Thymus (tissue), 11 donors: ENCODE measurements at regions not wholly inside any gene's neighbourhood (a gene's known extent, or its start where the extent isn't known, plus 50 kb on each side); places are given as distances from the start of the nearest gene placed in this dataset.
"Not testable (repeated sequence)": the region's sequence is repeated elsewhere in the genome, so short reads cannot be mapped to it uniquely, and the experiment has no call there.

Source experiments
- DNase-seq, 9 donors: peaks; one replicate each; pipeline ENCODE4 v3.0.0-alpha.2; 2013; ENCODE audit warnings: low spot score in 9 of 9, low read depth in 6 of 9, missing footprints in 1 of 9
- H3K27ac ChIP-seq, 2 donors: one replicate each; pipeline ENCODE4 v1.5.1; 2013; ENCODE audit warnings: control low read depth in 1 of 2, low read depth in 1 of 2, low read length in 1 of 2, mild to moderate bottlenecking in 1 of 2, moderate library complexity in 1 of 2
- H3K27me3 ChIP-seq, 2 donors: one replicate each; pipeline ENCODE4 v1.5.1; 2013; ENCODE audit warnings: low read length in 1 of 2; ENCODE audit not compliant: control insufficient read depth in 2 of 2, insufficient read depth in 1 of 2
- H3K36me3 ChIP-seq, 2 donors: one replicate each; pipeline ENCODE4 v1.5.1; 2013; ENCODE audit warnings: low read length in 1 of 2, mild to moderate bottlenecking in 1 of 2, moderate library complexity in 1 of 2; ENCODE audit not compliant: control insufficient read depth in 2 of 2, insufficient read depth in 2 of 2
- H3K4me1 ChIP-seq, 2 donors: one replicate each; pipeline ENCODE4 v1.5.1; 2013; ENCODE audit warnings: low read length in 2 of 2; ENCODE audit not compliant: control insufficient read depth in 2 of 2, insufficient read depth in 2 of 2
- H3K4me3 ChIP-seq, 2 donors: one replicate each; pipeline ENCODE4 v1.5.1; 2013; ENCODE audit warnings: low read length in 2 of 2, control low read depth in 1 of 2, mild to moderate bottlenecking in 1 of 2
- H3K9me3 ChIP-seq, 2 donors: one replicate each; pipeline ENCODE4 v1.5.1; 2013; ENCODE audit warnings: low read length in 1 of 2, mild to moderate bottlenecking in 1 of 2; ENCODE audit not compliant: control insufficient read depth in 2 of 2, insufficient read depth in 1 of 2
- WGBS: extraction: QIAGEN DNeasy Blood & Tissue Kit; methylation state at CpG from one replicate; pipeline ENCODE4 v1.1.7; 2013; 5-methylcytosine and 5-hydroxymethylcytosine counted together
- donor health status: healthy.

DNA sequence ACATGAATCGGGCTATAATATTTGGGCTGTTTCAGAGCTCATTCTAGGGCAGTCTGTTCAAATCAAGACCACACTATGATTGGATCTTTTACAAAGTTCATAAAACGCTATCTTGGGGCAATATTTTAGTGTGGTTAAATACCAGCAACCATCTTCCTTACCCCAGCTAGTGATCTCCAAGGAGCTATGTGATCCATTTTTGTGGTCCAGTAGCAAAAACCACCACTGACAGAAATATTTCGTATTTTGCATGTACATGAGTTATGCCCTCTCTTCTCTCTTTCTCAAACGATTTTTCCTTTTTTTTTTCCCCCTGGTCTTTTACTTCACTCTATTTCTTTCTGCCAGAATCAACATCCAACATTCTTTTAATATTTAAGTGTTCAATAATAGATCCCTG, 280.6 kb upstream of the KITLG start:
- H3K27me3 ChIP-seq = no peaks in the 10 kb centered on the region
- no peak overlapping the region for H3K27ac ChIP-seq
- H3K9me3 ChIP-seq = no peaks in the 10 kb centered on the region
- H3K4me3 ChIP-seq = no peak overlapping the region
- no peaks in the 10 kb centered on the region for H3K4me1 ChIP-seq
- no peaks in the 10 kb centered on the region for H3K36me3 ChIP-seq
- DNase-seq = no peak
- WGBS = 87% methylated on average over 4 of the region's 4 CpGs

DNA sequence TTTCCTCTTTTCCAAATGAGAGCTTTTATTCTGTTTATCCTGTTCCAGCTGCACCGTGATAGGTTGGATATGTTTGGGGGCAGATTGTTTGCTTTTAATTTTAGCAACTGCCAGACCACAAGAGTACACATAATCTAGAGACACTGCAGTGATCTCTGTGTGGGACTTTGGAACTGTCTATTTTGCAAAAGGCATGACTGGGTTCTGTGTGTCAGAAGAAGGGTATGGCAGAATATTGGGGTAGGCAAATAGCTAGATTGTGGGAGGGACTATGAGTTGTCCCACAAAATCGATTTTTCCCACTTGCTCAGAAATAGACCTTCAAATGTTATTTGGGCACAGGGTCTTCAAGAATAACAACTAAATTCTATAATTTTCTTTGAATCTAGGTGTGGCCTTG, 275.9 kb upstream of the KITLG start:
- Histone ChIP-seq H3K4me3 (no peak overlapping the region), H3K36me3 (no peaks in the 10 kb centered on the region), H3K9me3 (no peaks in the 10 kb centered on the region), H3K27me3 (no peaks in the 10 kb centered on the region), H3K27ac (no peak overlapping the region), H3K4me1 (no peaks in the 10 kb centered on the region)
- WGBS = 95% methylated on average over 2 of the region's 2 CpGs
- no peak for DNase-seq

DNA sequence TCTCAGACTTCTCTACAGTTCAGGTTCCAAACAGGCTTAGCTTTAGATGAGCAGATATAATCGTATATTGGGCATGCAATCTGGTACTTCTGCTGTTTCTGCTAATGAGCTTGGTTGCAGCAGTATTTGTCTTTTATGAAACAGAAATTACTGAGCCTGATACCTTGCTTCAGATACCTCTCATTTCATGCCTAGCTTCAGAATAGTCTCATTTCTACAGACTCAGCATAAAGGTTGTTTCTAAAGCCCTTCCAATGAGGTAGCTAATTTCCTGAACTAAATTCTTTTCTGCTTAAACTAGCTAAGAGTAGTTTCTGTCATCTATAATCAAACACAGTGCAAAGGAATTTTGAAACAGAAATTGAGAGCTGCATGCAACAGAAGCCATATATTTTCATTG, 275.0 kb upstream of the KITLG start:
- 90% methylated on average over 1 of the region's 1 CpG for WGBS
- Histone ChIP-seq H3K4me1 (no peaks in the 10 kb centered on the region), H3K36me3 (no peaks in the 10 kb centered on the region), H3K9me3 (no peaks in the 10 kb centered on the region), H3K27me3 (no peaks in the 10 kb centered on the region), H3K4me3 (no peak overlapping the region), H3K27ac (no peak overlapping the region)
- DNase-seq = no peak

DNA sequence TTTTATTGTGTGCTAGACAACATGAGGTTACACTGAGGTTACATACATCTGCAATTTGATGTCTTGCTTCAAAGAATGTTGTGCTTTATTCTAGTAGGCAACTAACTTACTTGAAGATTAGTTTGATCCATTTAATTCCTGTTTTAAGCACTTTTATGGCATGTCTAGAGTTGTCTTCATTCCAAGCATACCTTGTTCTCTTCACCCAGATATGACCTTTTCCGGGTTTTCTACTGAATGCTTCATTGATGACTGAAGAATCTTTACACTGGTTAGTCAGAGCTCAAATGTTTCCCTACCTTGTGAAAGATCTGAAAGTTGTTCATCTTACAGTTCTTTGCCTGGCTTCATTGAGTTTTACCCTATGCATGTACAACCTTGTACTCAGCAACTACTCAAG, 274.0 kb upstream of the KITLG start:
- Histone ChIP-seq H3K9me3 (no peaks in the 10 kb centered on the region), H3K36me3 (no peaks in the 10 kb centered on the region), H3K27me3 (no peaks in the 10 kb centered on the region), H3K4me1 (no peaks in the 10 kb centered on the region), H3K4me3 (no peak overlapping the region), H3K27ac (no peak overlapping the region)
- no peak for DNase-seq
- WGBS = 95% methylated on average over 1 of the region's 1 CpG

DNA sequence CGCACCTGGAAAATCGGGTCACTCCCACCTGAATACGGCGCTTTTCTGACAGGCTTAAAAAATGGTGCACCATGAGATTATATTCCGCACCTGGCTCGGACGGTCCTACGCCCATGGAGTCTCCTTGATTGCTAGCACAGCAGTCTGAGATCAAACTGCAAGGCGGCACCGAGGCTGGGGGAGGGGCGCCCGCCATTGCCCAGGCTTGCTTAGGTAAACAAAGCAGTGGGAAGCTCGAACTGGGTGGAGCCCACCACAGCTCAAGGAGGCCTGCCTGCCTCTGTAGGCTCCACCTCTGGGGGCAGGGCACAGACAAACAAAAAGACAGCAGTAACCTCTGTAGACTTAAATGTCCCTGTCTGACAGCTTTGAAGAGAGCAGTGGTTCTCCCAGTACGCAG, 267.0 kb upstream of the KITLG start:
- H3K27ac ChIP-seq, H3K36me3 ChIP-seq, H3K4me3 ChIP-seq, DNase-seq, H3K27me3 ChIP-seq, H3K4me1 ChIP-seq, H3K9me3 ChIP-seq: not testable (repeated sequence)
- 95% methylated on average over 13 of the region's 14 CpGs for WGBS

DNA sequence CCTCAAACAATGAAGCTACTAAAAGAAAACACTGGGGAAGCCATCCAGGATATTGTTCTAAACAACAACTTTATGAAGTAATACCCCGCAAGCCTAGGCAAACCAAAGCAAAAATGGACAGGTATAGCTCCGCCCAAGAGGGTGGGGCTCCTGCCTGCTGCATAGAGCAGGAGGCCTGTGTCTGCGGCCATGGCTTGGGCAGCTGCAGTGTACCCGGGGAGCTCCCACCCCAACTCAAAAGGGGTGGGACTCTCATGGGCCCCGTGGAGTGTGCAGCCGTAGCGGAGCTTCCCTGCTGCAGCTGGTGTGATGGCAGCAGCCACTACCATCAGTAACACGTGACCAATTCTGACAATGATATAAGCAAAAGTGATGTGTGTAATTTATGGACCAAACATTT, 264.2 kb upstream of the KITLG start:
- DNase-seq = no peak
- Histone ChIP-seq H3K4me3 (no peak overlapping the region), H3K27me3 (no peaks in the 10 kb centered on the region), H3K36me3 (no peaks in the 10 kb centered on the region), H3K9me3 (peaks cover 0 to 4% of the 10 kb centered on the region in 2 donors), H3K4me1 (no peaks in the 10 kb centered on the region), H3K27ac (no peak overlapping the region)
- 95% methylated on average over 8 of the region's 8 CpGs for WGBS

DNA sequence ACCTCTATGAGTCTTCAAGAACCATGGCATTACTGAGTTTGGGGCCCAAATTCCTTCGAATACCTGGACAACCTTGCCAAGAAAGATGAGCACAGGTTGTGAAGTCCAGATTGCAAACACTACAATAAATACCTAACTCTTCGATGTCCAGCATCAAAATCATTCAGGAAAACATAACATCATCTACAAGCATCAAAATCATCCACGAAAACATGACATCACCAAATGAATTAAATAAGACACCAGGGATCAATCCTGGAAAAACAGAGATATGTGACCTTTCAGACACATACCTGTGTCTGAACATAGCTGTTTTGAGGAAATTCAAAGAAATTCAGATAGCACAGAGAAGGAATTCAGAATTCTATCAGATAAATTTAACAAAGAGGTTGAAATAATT, 262.0 kb upstream of the KITLG start:
- H3K4me3 ChIP-seq = no peak overlapping the region
- H3K27me3 ChIP-seq = no peaks in the 10 kb centered on the region
- H3K9me3 ChIP-seq = peaks cover 0 to 4% of the 10 kb centered on the region in 2 donors
- no peak overlapping the region for H3K27ac ChIP-seq
- DNase-seq = no peak
- 93% methylated on average over 3 of the region's 3 CpGs for WGBS
- no peaks in the 10 kb centered on the region for H3K4me1 ChIP-seq
- no peaks in the 10 kb centered on the region for H3K36me3 ChIP-seq

DNA sequence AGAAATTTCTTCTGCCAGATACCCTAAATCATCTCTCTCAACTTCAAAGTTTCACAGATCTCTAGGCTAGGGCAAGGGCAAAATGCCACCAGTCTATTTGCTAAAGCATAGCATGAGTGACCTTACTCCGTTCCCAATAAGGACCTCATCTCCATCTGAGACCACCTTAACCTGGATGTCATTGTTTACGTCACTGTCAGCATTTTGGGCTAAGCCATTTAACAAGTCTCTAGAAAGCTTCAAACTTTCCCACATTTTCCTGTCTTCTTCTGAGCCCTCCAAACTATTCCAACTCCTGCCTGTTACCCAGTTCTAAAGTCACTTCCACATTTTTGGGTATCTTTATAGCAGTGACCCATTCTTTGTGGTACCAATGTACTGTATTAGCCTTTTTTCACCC, 259.2 kb upstream of the KITLG start:
- Histone ChIP-seq H3K27ac (no peak overlapping the region), H3K4me3 (no peak overlapping the region), H3K36me3 (no peaks in the 10 kb centered on the region), H3K9me3 (no peaks in the 10 kb centered on the region), H3K4me1 (no peaks in the 10 kb centered on the region), H3K27me3 (no peaks in the 10 kb centered on the region)
- DNase-seq = no peak
- 98% methylated on average over 2 of the region's 2 CpGs for WGBS

DNA sequence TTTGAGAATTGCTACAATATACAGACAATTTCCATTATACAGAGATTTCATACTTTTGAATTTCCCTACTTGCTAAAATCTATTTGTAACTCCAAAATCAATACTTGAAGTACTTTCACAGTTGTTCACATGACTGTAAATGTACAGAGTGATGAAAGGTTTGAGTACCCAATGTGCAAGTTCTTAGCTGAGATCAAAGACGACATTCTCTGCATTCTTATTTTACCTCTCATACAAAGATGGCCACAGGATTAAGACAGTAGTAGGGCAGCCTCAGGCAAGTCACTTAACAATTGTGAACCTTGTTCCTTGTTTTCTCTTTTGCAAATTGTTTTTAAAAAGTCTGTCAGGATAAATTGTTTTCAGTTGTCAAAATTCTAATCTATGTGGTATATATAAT, 255.9 kb upstream of the KITLG start:
- Histone ChIP-seq H3K36me3 (no peaks in the 10 kb centered on the region), H3K27ac (no peak overlapping the region), H3K9me3 (no peaks in the 10 kb centered on the region), H3K27me3 (no peaks in the 10 kb centered on the region), H3K4me1 (no peaks in the 10 kb centered on the region), H3K4me3 (no peak overlapping the region)
- WGBS = 89% methylated on average over 1 of the region's 1 CpG
- no peak for DNase-seq

DNA sequence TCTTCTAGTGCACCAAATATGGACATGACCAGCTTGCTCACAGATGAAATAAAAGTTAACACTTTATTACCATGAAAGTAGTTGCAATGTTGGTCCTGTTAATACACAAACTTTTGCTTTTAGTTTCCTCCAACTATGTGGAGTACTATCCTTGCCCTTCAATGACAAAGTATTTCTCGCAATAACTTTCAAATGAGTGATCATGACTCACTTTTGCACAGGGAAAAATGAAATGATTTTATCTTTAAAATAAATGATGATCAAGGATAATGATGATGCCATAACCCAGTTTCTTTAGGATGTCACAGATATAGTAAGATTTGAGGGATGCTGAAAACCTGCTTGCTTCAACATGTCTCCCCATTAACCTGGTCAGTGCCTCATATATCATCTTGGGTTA, 254.0 kb upstream of the KITLG start:
- DNase-seq = no peak
- H3K4me1 ChIP-seq = no peaks in the 10 kb centered on the region
- H3K27me3 ChIP-seq = no peaks in the 10 kb centered on the region
- H3K4me3 ChIP-seq = no peak overlapping the region
- WGBS = 96% methylated on average over 1 of the region's 1 CpG
- H3K27ac ChIP-seq = no peak overlapping the region
- H3K36me3 ChIP-seq = no peaks in the 10 kb centered on the region
- H3K9me3 ChIP-seq = no peaks in the 10 kb centered on the region
